NOMO-1 treated with DMSO at 0.1 percent for 48 hours (cell line): ENCODE measurements at regions not wholly inside any gene's neighbourhood (a gene's known extent, or its start where the extent isn't known, plus 50 kb on each side); places are given as distances from the start of the nearest gene placed in this dataset.
"Not testable (repeated sequence)": the region's sequence is repeated elsewhere in the genome, so short reads cannot be mapped to it uniquely, and the experiment has no call there.

ENCODE experiments used
- DNase-seq: peaks from one replicate; lab custom pipeline; 2025; ENCODE audit not compliant: unreplicated experiment; lab: John Stamatoyannopoulos, UW

GRCh38 chr3:101946906-101947305 lies 97.6 kb downstream of the NFKBIZ start:
- DNase-seq, result no peak

GRCh38 chr3:101950510-101950909 lies 101.2 kb downstream of the NFKBIZ start:
- peak; percentile 18 for DNase-seq

- no peak for DNase-seq
Measured at GRCh38 chr3:101950985-101951733, 101.8 kb downstream of the NFKBIZ start.

GRCh38 chr3:101954361-101954760 lies 105.0 kb downstream of the NFKBIZ start:
- no peak for DNase-seq

- no peak for DNase-seq
Measured at GRCh38 chr3:101954936-101955335, 105.6 kb downstream of the NFKBIZ start.

- no peak for DNase-seq
Measured at GRCh38 chr3:101962055-101962454, 112.7 kb downstream of the NFKBIZ start.

GRCh38 chr3:101963902-101964362 lies 114.6 kb downstream of the NFKBIZ start:
- peak; percentile 83 for DNase-seq

- DNase-seq, result no peak
Measured at GRCh38 chr3:101964861-101965260, 115.5 kb downstream of the NFKBIZ start.

- peak; percentile 83 for DNase-seq
Measured at GRCh38 chr3:101966226-101966625, 116.9 kb downstream of the NFKBIZ start.

- no peak for DNase-seq
Measured at GRCh38 chr3:101970212-101970611, 120.9 kb downstream of the NFKBIZ start.

- no peak for DNase-seq
Measured at GRCh38 chr3:101970905-101971304, 121.6 kb downstream of the NFKBIZ start.

GRCh38 chr3:101972430-101973162 lies 123.3 kb downstream of the NFKBIZ start:
- peak; percentile 30 for DNase-seq

- DNase-seq, result no peak
Measured at GRCh38 chr3:101973163-101973505, 123.8 kb downstream of the NFKBIZ start.

GRCh38 chr3:101975415-101975814 lies 126.1 kb downstream of the NFKBIZ start:
- not testable (repeated sequence) for DNase-seq

GRCh38 chr3:101976473-101976872 lies 127.2 kb downstream of the NFKBIZ start:
- peak; percentile 66 for DNase-seq

- DNase-seq, result no peak
Measured at GRCh38 chr3:101978348-101978747, 129.0 kb downstream of the NFKBIZ start.

GRCh38 chr3:101979033-101979432 lies 129.7 kb downstream of the NFKBIZ start:
- DNase-seq, result peak; percentile 63

- no peak for DNase-seq
Measured at GRCh38 chr3:101984356-101984755, 135.0 kb downstream of the NFKBIZ start.

- DNase-seq, result peak; percentile 52
Measured at GRCh38 chr3:101988596-101988995, 139.3 kb downstream of the NFKBIZ start.

GRCh38 chr3:101989578-101990200 lies 140.4 kb downstream of the NFKBIZ start:
- DNase-seq, result peak; percentile 31

- DNase-seq, result no peak
Measured at GRCh38 chr3:101992863-101993262, 143.5 kb downstream of the NFKBIZ start.

- DNase-seq, result no peak
Measured at GRCh38 chr3:101994386-101994785, 145.1 kb downstream of the NFKBIZ start.
